Stimulated activated naive CD8-positive, alpha-beta T cell treated with anti-CD3 and anti-CD28 coated beads, Interleukin-15, Interleukin-2, amounts not matched to agents 100 ng/mL and 50 ng/mL, for 24 hours (primary cell): ENCODE measurements at regions not wholly inside any gene's neighbourhood (a gene's known extent, or its start where the extent isn't known, plus 50 kb on each side); places are given as distances from the start of the nearest gene placed in this dataset.

Experiments used
- H3K27ac Mint-ChIP-seq: one replicate; pipeline ENCODE4 v1.8.0; 2021; ENCODE audit warnings: mild to moderate bottlenecking, mixed read lengths
- H3K27me3 Mint-ChIP-seq: one replicate; pipeline ENCODE4 v1.8.0; 2021; ENCODE audit warnings: mixed read lengths
- H3K36me3 Mint-ChIP-seq: one replicate; pipeline ENCODE4 v1.8.0; 2021; ENCODE audit warnings: low read depth, mixed read lengths
- H3K4me1 Mint-ChIP-seq: one replicate; pipeline ENCODE4 v1.8.0; 2021; ENCODE audit warnings: low read depth, mixed read lengths
- H3K4me3 Mint-ChIP-seq: one replicate; pipeline ENCODE4 v1.8.0; 2021; ENCODE audit warnings: mild to moderate bottlenecking, mixed read lengths
- H3K9me3 Mint-ChIP-seq: one replicate; pipeline ENCODE4 v1.8.0; 2021; ENCODE audit warnings: mixed read lengths

GRCh38 chr11:127119356-127119755 is 118.8 kb upstream of the KIRREL3 start:
- H3K4me1 Mint-ChIP-seq, result no peaks in the 10 kb centered on the region
- H3K36me3 Mint-ChIP-seq, result no peaks in the 10 kb centered on the region
- no peak overlapping the region for H3K27ac Mint-ChIP-seq
- H3K27me3 Mint-ChIP-seq, result peaks cover 4% of the 10 kb centered on the region
- H3K4me3 Mint-ChIP-seq, result no peak overlapping the region
- no peaks in the 10 kb centered on the region for H3K9me3 Mint-ChIP-seq

- no peaks in the 10 kb centered on the region for H3K9me3 Mint-ChIP-seq
- H3K4me3 Mint-ChIP-seq, result no peak overlapping the region
- H3K36me3 Mint-ChIP-seq, result no peaks in the 10 kb centered on the region
- no peaks in the 10 kb centered on the region for H3K4me1 Mint-ChIP-seq
- H3K27ac Mint-ChIP-seq, result no peak overlapping the region
- H3K27me3 Mint-ChIP-seq, result peaks cover 4% of the 10 kb centered on the region
Observed at GRCh38 chr11:127118811-127119210, 118.2 kb upstream of the KIRREL3 start.

GRCh38 chr11:127117231-127117739 is 116.7 kb upstream of the KIRREL3 start:
- peaks cover 4% of the 10 kb centered on the region for H3K27me3 Mint-ChIP-seq
- H3K4me3 Mint-ChIP-seq, result no peak overlapping the region
- no peaks in the 10 kb centered on the region for H3K4me1 Mint-ChIP-seq
- no peaks in the 10 kb centered on the region for H3K36me3 Mint-ChIP-seq
- H3K9me3 Mint-ChIP-seq, result no peaks in the 10 kb centered on the region
- H3K27ac Mint-ChIP-seq, result no peak overlapping the region

- Mint-ChIP-seq H3K9me3 (no peaks in the 10 kb centered on the region), H3K4me1 (no peaks in the 10 kb centered on the region), H3K4me3 (no peak overlapping the region), H3K36me3 (no peaks in the 10 kb centered on the region), H3K27me3 (peaks cover 4% of the 10 kb centered on the region), H3K27ac (no peak overlapping the region)
Observed at GRCh38 chr11:127115844-127116243, 115.3 kb upstream of the KIRREL3 start.

GRCh38 chr11:127114035-127114434 is 113.5 kb upstream of the KIRREL3 start:
- Mint-ChIP-seq H3K27me3 (peaks cover 4% of the 10 kb centered on the region), H3K4me3 (no peak overlapping the region), H3K27ac (no peak overlapping the region), H3K9me3 (no peaks in the 10 kb centered on the region), H3K4me1 (no peaks in the 10 kb centered on the region), H3K36me3 (no peaks in the 10 kb centered on the region)

GRCh38 chr11:127110542-127110941 is 110.0 kb upstream of the KIRREL3 start:
- Mint-ChIP-seq H3K27me3 (peaks cover 4% of the 10 kb centered on the region), H3K4me1 (no peaks in the 10 kb centered on the region), H3K9me3 (no peaks in the 10 kb centered on the region), H3K4me3 (no peak overlapping the region), H3K36me3 (no peaks in the 10 kb centered on the region), H3K27ac (no peak overlapping the region)

- Mint-ChIP-seq H3K36me3 (no peaks in the 10 kb centered on the region), H3K27me3 (no peaks in the 10 kb centered on the region), H3K9me3 (no peaks in the 10 kb centered on the region)
Observed at GRCh38 chr11:127109796-127110480, 109.4 kb upstream of the KIRREL3 start.

GRCh38 chr11:127108838-127109237 is 108.3 kb upstream of the KIRREL3 start:
- Mint-ChIP-seq H3K27ac (no peak overlapping the region), H3K4me3 (no peak overlapping the region), H3K9me3 (no peaks in the 10 kb centered on the region), H3K4me1 (no peaks in the 10 kb centered on the region), H3K36me3 (no peaks in the 10 kb centered on the region), H3K27me3 (no peaks in the 10 kb centered on the region)

More at GRCh38 chr11:127109796-127110480, 109.4 kb upstream of the KIRREL3 start:
- H3K4me3 Mint-ChIP-seq, result no peak overlapping the region
- H3K4me1 Mint-ChIP-seq, result no peaks in the 10 kb centered on the region
- H3K27ac Mint-ChIP-seq, result no peak overlapping the region

- Mint-ChIP-seq H3K4me3 (no peak overlapping the region), H3K27me3 (no peaks in the 10 kb centered on the region), H3K9me3 (no peaks in the 10 kb centered on the region), H3K27ac (no peak overlapping the region), H3K36me3 (no peaks in the 10 kb centered on the region), H3K4me1 (no peaks in the 10 kb centered on the region)
Observed at GRCh38 chr11:127106938-127107337, 106.4 kb upstream of the KIRREL3 start.

- no peak overlapping the region for H3K4me3 Mint-ChIP-seq
- H3K36me3 Mint-ChIP-seq, result no peaks in the 10 kb centered on the region
- H3K9me3 Mint-ChIP-seq, result no peaks in the 10 kb centered on the region
- H3K27me3 Mint-ChIP-seq, result no peaks in the 10 kb centered on the region
- H3K27ac Mint-ChIP-seq, result no peak overlapping the region
- no peaks in the 10 kb centered on the region for H3K4me1 Mint-ChIP-seq
Observed at GRCh38 chr11:127105593-127106541, 105.3 kb upstream of the KIRREL3 start.

- Mint-ChIP-seq H3K4me1 (no peaks in the 10 kb centered on the region), H3K27ac (no peak overlapping the region), H3K36me3 (no peaks in the 10 kb centered on the region), H3K27me3 (no peaks in the 10 kb centered on the region), H3K4me3 (no peak overlapping the region), H3K9me3 (no peaks in the 10 kb centered on the region)
Observed at GRCh38 chr11:127103586-127104388, 103.2 kb upstream of the KIRREL3 start.

- Mint-ChIP-seq H3K4me3 (no peak overlapping the region), H3K9me3 (no peaks in the 10 kb centered on the region), H3K27me3 (no peaks in the 10 kb centered on the region), H3K36me3 (no peaks in the 10 kb centered on the region), H3K27ac (no peak overlapping the region), H3K4me1 (no peaks in the 10 kb centered on the region)
Observed at GRCh38 chr11:127098684-127099083, 98.1 kb upstream of the KIRREL3 start.

GRCh38 chr11:127080735-127081134 is 80.2 kb upstream of the KIRREL3 start:
- no peak overlapping the region for H3K27ac Mint-ChIP-seq
- no peaks in the 10 kb centered on the region for H3K9me3 Mint-ChIP-seq
- no peaks in the 10 kb centered on the region for H3K27me3 Mint-ChIP-seq
- H3K36me3 Mint-ChIP-seq, result no peaks in the 10 kb centered on the region
- no peaks in the 10 kb centered on the region for H3K4me1 Mint-ChIP-seq
- H3K4me3 Mint-ChIP-seq, result no peak overlapping the region

GRCh38 chr11:127075758-127076157 is 75.2 kb upstream of the KIRREL3 start:
- no peaks in the 10 kb centered on the region for H3K4me1 Mint-ChIP-seq
- H3K36me3 Mint-ChIP-seq, result no peaks in the 10 kb centered on the region
- no peak overlapping the region for H3K4me3 Mint-ChIP-seq
- H3K27me3 Mint-ChIP-seq, result no peaks in the 10 kb centered on the region
- H3K27ac Mint-ChIP-seq, result no peak overlapping the region
- no peaks in the 10 kb centered on the region for H3K9me3 Mint-ChIP-seq
